G401 (cell line): ENCODE measurements at regions not wholly inside any gene's neighbourhood (a gene's known extent, or its start where the extent isn't known, plus 50 kb on each side); places are given as distances from the start of the nearest gene placed in this dataset.
"Not testable (repeated sequence)": the region's sequence is repeated elsewhere in the genome, so short reads cannot be mapped to it uniquely, and the experiment has no call there.

Source experiments
- DNase-seq: peaks from one replicate; pipeline ENCODE4 v3.0.0-alpha.2; 2015; ENCODE audit warnings: low spot score
- in situ Hi-C: cut with HindIII; loops from 2 replicates; pipeline ENCODE4 v1.10.0; 2016; ENCODE audit warnings: low sequenced_read_pairs, mixed read lengths

- in situ Hi-C loops, DNase-seq: not testable (repeated sequence)
These were observed 396.8 kb upstream of the LCORL start for GRCh38 chr4:18418195-18418898.

GRCh38 chr4:18417651-18418050 is 396.1 kb upstream of the LCORL start:
- in situ Hi-C loops = not testable (repeated sequence)

GRCh38 chr4:18406264-18406663 is 384.7 kb upstream of the LCORL start:
- no peak for DNase-seq
- in situ Hi-C loops = no loop called here

More at GRCh38 chr4:18417651-18418050, 396.1 kb upstream of the LCORL start:
- not testable (repeated sequence) for DNase-seq

- in situ Hi-C loops = no loop called here
- DNase-seq = no peak
These were observed 383.5 kb upstream of the LCORL start for GRCh38 chr4:18405054-18405453.

DNA sequence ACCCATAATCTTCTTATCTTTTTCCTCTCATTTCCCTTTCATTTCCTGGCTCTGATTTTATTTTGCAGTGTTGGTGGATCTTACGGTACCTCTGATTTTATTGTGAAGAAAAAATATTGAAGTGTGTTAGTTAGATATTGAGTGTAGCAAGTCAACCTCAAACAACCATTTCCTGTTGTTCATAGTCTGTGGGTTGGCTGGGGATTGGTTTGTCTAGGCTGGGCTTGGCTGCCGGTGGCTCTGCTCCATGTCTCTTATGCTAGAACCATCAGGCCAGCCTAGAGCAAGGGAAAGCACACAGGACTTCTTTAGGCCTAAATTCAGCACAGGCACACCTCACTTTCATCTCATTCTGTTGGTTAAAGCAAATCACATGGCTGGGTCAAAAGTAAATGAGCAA is 383.1 kb upstream of the LCORL start:
- in situ Hi-C loops = no loop called here
- DNase-seq = no peak

DNA sequence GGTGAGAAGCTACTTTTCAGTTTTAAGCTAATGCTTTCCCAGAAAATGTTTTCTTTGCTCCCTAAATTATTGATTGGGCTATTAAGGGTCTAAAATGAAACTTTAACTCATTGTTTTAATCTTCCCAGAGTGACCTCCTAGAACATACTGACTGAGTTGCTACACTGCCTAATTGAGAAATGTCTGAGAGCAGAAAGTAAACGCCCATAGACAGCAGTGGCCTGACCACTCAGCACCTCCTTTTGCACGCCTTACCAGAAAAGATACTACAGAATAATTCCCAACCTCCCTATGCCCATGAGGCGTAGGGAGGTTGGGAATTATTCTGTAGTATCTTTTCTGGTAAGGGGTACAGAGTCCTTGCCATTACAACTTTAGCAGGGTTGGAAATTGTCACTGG is 381.8 kb upstream of the LCORL start:
- in situ Hi-C loops = no loop called here
- DNase-seq = no peak

DNA sequence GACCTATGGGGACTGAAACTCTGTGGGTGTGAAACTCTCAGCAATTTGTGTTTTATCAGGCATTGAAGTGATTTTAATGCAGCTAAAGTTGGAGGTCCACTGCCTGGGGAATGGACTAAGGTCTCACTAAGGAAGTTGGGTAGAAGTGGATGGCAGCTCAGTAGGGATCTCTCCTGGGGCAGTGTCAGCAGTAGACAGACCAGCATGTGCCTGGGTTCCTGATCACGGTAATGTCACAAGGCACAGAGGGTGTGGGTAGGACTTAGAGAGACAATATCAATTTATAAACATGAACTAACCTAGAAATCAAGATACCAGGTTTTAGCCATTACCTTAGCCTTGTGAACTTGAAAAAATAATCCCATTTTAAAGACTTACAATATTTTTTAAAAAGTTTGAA is 380.3 kb upstream of the LCORL start:
- DNase-seq = no peak
- in situ Hi-C loops = no loop called here

GRCh38 chr4:18401425-18401824 is 379.9 kb upstream of the LCORL start:
- in situ Hi-C loops = no loop called here
- DNase-seq = no peak

- no peak for DNase-seq
- in situ Hi-C loops = no loop called here
These were observed 377.1 kb upstream of the LCORL start for GRCh38 chr4:18398661-18399060.

- in situ Hi-C loops = no loop called here
- no peak for DNase-seq
These were observed 376.3 kb upstream of the LCORL start for GRCh38 chr4:18397681-18398390.

GRCh38 chr4:18394656-18395055 is 373.1 kb upstream of the LCORL start:
- in situ Hi-C loops = no loop called here
- no peak for DNase-seq

DNA sequence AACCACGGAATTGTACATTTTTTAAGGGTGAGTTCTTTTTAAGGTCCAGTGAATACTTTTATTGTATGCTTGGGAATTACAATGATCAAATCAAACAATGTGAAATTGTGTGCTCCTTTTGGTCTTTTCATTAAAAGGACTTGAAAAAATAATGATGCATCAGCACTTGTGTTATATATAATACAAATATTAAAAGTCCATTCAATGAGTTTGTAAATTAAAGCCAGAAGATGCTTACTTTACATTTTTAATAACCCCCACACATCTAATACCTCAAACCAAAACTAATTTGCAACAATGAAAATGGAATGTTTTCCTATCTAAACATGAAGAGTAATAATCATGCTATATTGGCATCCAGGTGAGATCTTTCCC is 369.8 kb upstream of the LCORL start:
- in situ Hi-C loops = no loop called here

GRCh38 chr4:18390655-18391353 is 369.2 kb upstream of the LCORL start:
- in situ Hi-C loops = no loop called here
- DNase-seq = no peak

More for the DNA sequence above, 369.8 kb upstream of the LCORL start:
- DNase-seq = no peak

DNA sequence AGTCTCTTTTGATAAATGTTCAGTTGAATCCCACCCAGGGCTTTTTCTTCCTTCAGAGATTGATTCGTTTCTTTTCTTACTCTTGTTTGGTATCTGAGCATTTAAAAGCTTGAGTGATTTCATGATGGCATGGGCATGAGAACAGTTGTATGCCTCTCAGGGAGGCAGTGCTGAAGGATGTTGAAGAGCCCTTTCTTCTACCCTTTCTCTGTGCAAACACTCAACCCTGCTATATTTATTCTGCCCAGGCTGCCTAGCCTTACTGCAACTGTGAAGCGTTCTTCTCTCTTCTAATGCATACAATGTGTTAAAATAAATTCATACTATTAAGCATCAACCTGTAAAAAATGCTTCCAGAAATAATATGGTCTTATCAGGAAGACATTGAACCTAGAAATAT is 367.6 kb upstream of the LCORL start:
- in situ Hi-C loops = no loop called here
- DNase-seq = no peak

DNA sequence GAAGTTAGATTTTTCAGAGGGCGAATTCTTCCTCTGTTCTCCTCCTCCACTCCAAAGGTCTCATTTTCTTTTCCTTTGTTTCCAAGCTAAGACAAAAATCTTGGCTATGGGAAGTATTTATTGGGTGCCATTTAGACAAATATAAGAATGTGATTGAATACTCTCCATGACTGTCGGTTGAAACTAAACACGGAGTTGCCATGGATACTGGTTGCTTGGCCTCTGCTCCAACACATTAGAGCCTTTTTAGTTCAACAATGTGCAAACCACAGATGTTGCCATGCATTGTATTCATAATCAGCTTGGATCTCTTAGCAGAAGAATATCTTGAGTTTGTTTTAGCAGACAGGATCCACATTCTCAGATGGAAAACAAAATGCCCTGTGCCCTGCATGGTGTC is 366.5 kb upstream of the LCORL start:
- no peak for DNase-seq
- in situ Hi-C loops = no loop called here

DNA sequence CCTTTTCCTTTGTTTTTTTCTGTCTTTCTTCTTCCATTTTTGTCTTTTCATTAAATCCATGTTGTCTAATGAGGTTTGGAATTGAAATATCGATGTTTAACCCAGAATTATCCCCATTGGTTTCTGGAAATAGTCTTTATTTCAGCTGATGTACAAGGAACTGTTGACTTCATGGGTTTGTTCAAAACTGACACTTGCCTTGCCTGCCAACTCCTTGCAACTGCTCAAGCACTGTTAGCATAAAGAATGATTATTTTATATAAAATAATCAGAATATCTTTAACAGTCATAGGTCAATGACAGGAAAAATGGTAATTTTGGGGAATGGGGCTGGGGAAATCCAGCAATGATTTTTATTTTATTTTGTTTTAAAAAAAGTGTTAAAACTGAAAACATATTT is 359.6 kb upstream of the LCORL start:
- no peak for DNase-seq
- in situ Hi-C loops = no loop called here

GRCh38 chr4:18369561-18369960 is 348.0 kb upstream of the LCORL start:
- in situ Hi-C loops = no loop called here
- no peak for DNase-seq

DNA sequence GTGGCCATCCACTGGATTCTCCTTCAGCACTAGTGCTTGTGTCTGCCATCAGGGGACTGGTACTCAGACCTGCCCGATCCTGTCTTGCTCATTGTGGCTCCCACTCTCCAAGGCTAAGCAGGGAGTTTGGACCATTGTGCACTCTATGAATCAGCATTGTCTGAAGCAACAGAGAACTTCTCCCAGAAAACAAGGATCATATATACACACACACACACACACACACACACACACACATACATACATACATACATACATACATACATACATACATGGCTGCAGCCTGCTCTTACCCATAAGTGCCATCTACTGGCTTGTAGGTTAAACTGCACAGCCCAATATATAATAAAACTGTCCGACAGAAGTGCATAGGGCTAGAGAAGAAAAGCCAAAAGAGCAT is 345.3 kb upstream of the LCORL start:
- in situ Hi-C loops = no loop called here
- DNase-seq = peak; percentile 9

DNA sequence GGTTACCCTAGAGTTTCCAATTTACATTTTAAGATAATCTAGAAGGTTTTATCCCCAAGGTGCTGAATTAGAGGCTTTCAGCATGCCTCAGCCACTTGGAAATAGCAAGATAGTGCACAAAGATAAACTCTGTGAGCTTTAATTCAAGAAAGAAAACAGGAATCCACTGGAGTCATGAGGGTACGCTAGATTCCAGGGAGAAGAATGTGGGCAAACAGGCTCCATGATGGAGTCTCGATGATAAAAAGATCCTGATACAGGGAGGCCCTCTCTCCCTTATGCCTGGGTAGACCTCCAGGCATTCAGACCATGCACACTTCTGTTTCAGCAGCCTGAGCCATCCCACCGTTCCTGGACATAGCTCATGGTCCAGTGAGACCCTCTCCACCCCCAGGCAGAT is 344.6 kb upstream of the LCORL start:
- in situ Hi-C loops = no loop called here
- no peak for DNase-seq

DNA sequence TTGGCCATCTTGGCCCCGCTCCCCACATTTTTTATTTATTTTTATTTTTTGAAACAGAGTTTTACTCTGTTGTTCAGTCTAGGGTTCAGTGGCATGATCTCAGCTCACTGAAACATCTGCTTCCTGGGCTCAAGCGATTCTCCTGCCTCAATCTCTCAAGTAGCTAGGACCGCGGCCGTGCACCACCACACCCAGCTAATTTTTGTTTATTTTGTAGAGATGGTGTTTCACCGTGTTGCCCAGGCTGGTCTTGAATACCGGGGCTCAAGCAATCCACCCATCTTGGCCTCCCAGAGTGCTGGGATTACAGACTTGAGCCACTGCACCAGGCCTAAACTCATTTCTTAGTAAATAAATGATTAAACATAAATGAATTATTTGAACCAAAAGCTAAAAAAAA is 322.0 kb upstream of the LCORL start:
- DNase-seq = no peak
- in situ Hi-C loops = no loop called here
